GM21717 (cell line): ENCODE measurements at regions not wholly inside any gene's neighbourhood (a gene's known extent, or its start where the extent isn't known, plus 50 kb on each side); places are given as distances from the start of the nearest gene placed in this dataset.
"Not testable (repeated sequence)": the region's sequence is repeated elsewhere in the genome, so short reads cannot be mapped to it uniquely, and the experiment has no call there.

Experiments
- ATAC-seq: cut with Tn5 transposase; IDR thresholded peaks from one replicate; pipeline ENCODE4 v1.9.1; 2021; ENCODE audit warnings: mild to moderate bottlenecking, moderate library complexity; ENCODE audit not compliant: unreplicated experiment

GRCh38 chr3:30480156-30480555 lies 126.2 kb upstream of the TGFBR2 start:
- not testable (repeated sequence) for ATAC-seq

- no peak for ATAC-seq
These were observed 125.8 kb upstream of the TGFBR2 start for GRCh38 chr3:30480587-30480986.

- ATAC-seq: no peak
These were observed 125.2 kb upstream of the TGFBR2 start for GRCh38 chr3:30481241-30481640.

GRCh38 chr3:30484229-30484628 lies 122.2 kb upstream of the TGFBR2 start:
- ATAC-seq: not testable (repeated sequence)

GRCh38 chr3:30486368-30486767 lies 120.0 kb upstream of the TGFBR2 start:
- ATAC-seq: no peak

- no peak for ATAC-seq
These were observed 118.2 kb upstream of the TGFBR2 start for GRCh38 chr3:30488070-30488756.

GRCh38 chr3:30492322-30493192 lies 113.8 kb upstream of the TGFBR2 start:
- no peak for ATAC-seq

- no peak for ATAC-seq
These were observed 112.5 kb upstream of the TGFBR2 start for GRCh38 chr3:30493911-30494311.

GRCh38 chr3:30495172-30496065 lies 111.0 kb upstream of the TGFBR2 start:
- ATAC-seq: no peak

- no peak for ATAC-seq
These were observed 110.1 kb upstream of the TGFBR2 start for GRCh38 chr3:30496066-30496966.

GRCh38 chr3:30498587-30498967 lies 107.8 kb upstream of the TGFBR2 start:
- ATAC-seq: no peak

GRCh38 chr3:30500666-30501399 lies 105.6 kb upstream of the TGFBR2 start:
- ATAC-seq: peak; percentile 97

- no peak for ATAC-seq
These were observed 104.9 kb upstream of the TGFBR2 start for GRCh38 chr3:30501526-30501925.

GRCh38 chr3:30502051-30502741 lies 104.2 kb upstream of the TGFBR2 start:
- ATAC-seq: no peak

GRCh38 chr3:30502742-30503073 lies 103.7 kb upstream of the TGFBR2 start:
- peak; percentile 28 for ATAC-seq

- ATAC-seq: no peak
These were observed 103.0 kb upstream of the TGFBR2 start for GRCh38 chr3:30503446-30503845.

GRCh38 chr3:30504939-30505338 lies 101.5 kb upstream of the TGFBR2 start:
- no peak for ATAC-seq

- no peak for ATAC-seq
These were observed 100.4 kb upstream of the TGFBR2 start for GRCh38 chr3:30505866-30506520.

- ATAC-seq: no peak
These were observed 98.1 kb upstream of the TGFBR2 start for GRCh38 chr3:30508339-30508738.
